Coronary artery (tissue), 2 donors: ENCODE measurements at regions not wholly inside any gene's neighbourhood (a gene's known extent, or its start where the extent isn't known, plus 50 kb on each side); places are given as distances from the start of the nearest gene placed in this dataset.

Source experiments
- DNase-seq: peaks from one replicate; pipeline ENCODE4 v3.0.0-alpha.2; 2017; ENCODE audit warnings: low spot score
- H3K27ac ChIP-seq, 2 donors: fragments of 200-600 bp; sonication (generic); one replicate each; pipeline ENCODE4 v1.5.1; 2016 to 2019
- H3K4me3 ChIP-seq: fragments of 200-600 bp; sonication (generic); 2 replicates; pipeline ENCODE4 v1.5.1; 2016; ENCODE audit warnings: mild to moderate bottlenecking, moderate library complexity
- TF ChIP-seq, protein P1 (sequence below): fragments of 200-600 bp; sonication (generic); IDR thresholded peaks from one replicate; pipeline ENCODE4 v1.5.1; 2019; ENCODE audit warnings: antibody characterized with exemption

DNA sequence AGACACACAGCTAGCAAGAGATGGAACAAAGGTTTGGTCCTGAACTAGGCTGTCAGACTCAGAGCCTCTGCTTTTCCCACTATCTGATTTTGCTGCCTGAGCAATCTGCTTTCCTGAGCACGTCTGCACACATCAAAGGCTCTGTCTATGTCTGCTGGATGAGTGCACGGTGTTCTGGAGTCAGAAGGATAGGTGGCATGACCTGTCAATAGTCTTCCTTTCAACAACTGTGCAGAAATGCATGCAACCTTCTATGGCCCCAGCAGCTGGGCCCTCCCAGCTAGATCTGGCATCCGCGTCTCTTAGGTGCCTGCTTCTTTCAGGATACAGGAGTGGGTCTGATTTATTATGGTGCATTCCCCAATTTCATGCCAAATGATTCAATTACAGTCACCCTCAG, 138.3 kb downstream of the UTP18 start:
- Histone ChIP-seq H3K27ac (no peak overlapping the region), H3K4me3 (no peak overlapping the region)
- no peak for DNase-seq
- TF ChIP-seq, protein P1, sequence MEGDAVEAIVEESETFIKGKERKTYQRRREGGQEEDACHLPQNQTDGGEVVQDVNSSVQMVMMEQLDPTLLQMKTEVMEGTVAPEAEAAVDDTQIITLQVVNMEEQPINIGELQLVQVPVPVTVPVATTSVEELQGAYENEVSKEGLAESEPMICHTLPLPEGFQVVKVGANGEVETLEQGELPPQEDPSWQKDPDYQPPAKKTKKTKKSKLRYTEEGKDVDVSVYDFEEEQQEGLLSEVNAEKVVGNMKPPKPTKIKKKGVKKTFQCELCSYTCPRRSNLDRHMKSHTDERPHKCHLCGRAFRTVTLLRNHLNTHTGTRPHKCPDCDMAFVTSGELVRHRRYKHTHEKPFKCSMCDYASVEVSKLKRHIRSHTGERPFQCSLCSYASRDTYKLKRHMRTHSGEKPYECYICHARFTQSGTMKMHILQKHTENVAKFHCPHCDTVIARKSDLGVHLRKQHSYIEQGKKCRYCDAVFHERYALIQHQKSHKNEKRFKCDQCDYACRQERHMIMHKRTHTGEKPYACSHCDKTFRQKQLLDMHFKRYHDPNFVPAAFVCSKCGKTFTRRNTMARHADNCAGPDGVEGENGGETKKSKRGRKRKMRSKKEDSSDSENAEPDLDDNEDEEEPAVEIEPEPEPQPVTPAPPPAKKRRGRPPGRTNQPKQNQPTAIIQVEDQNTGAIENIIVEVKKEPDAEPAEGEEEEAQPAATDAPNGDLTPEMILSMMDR = no peak

DNA sequence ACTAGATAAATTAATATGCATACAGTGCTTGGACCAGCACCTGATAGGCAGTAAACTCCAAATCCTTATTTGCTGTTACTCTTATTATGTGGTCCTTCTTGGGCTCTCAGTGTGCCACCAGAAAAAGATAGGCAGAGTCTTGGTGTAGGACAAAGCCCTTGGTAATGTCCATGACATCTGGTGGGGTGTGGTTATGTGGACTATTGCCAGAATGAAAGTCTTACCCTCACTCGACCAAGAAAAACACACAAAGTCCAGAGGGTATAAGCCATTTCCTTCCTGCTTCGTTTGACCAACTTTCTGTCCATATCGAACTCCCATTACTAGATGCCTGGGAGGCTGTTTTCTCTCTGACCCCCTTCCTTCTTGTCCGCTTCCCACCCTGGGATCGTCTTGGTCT, 140.9 kb downstream of the UTP18 start:
- Histone ChIP-seq H3K27ac (no peak overlapping the region), H3K4me3 (no peak overlapping the region)
- DNase-seq = no peak
- TF ChIP-seq, protein P1 = no peak

DNA sequence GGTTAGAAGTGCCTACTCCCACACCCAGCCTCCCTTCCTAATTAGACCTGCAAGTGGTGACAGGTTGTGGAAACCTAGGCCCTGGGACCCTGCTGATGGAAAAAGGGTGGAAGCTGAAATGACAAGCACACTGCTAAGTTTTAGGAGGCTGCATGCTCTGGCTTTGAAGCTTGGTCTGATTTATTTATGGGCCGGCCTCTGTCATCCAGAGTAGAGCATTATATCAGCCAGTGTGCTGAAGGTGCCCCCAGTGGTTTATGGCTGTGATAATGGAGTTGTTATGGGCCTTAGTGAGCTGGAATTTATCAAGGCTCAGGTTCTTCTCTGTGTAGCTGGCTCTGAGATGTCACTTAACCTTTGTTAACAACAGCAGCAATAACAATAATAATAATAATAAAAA, 142.6 kb downstream of the UTP18 start:
- H3K27ac ChIP-seq = no peak overlapping the region
- TF ChIP-seq, protein P1 = no peak
- DNase-seq = no peak
- H3K4me3 ChIP-seq = no peak overlapping the region

DNA sequence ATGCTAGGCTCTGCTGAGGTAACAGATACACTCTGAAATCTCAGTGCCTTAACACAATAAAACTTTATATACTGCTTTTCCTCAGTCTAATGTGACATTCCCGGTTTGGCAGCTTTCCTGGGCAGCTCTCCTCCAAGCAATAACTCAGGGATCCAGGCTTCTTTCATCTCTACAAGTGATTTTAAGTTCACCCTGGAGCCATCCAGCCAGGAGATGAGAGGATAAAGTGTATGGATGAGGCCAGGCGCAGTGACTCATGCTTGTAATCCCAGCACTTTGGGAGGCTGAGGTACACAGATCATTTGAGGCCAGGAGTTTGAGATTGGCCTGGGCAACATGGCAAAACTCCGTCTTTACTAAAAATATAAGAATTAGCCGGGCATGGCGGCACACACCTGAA, 147.2 kb downstream of the UTP18 start:
- no peak for DNase-seq
- H3K4me3 ChIP-seq = no peak overlapping the region
- TF ChIP-seq, protein P1 = no peak

DNA sequence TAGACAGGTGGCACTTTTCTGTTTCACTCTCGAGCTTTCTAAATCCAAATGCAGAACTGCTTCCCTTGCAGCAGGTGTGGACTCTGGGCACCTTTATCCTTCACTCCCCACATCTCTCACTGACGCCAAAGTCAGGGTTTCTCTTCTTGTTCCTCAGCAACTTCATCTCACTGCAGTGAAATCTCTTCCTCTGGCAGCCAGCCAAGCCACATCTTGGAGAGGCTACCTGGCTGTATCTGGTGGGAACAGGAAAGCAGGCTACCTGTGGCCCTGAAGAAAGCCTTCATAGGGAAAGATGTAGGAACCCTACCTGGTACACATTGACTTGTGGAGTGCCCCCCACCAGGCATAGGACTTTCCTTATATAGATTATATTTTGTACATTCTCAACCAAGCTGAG, 159.1 kb downstream of the UTP18 start:
- no peak for DNase-seq
- H3K27ac ChIP-seq = no peak overlapping the region
- TF ChIP-seq, protein P1 = no peak
- no peak overlapping the region for H3K4me3 ChIP-seq

More for the DNA sequence above, 147.2 kb downstream of the UTP18 start:
- H3K27ac ChIP-seq = no peak overlapping the region

DNA sequence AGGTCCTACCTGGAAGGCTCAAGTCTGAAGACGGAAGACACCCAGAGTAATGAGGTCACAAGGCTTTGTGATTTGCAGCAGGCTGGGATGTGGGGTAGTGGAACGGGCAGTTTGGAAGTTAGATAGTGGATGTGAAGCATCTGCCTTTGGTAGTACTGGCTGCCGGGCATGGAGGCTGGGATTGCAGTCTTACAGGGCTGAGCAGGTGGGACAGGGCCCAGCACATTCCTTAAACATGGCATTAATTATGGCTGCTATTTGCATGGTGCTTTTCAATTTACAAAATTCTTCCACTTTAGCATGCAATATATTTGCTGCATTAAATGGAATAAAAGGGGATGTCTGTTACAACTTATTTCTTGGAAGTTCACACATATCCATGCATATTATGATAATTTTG, 161.2 kb downstream of the UTP18 start:
- no peak for DNase-seq
- TF ChIP-seq, protein P1 = no peak
- H3K27ac ChIP-seq = no peak overlapping the region
- no peak overlapping the region for H3K4me3 ChIP-seq

DNA sequence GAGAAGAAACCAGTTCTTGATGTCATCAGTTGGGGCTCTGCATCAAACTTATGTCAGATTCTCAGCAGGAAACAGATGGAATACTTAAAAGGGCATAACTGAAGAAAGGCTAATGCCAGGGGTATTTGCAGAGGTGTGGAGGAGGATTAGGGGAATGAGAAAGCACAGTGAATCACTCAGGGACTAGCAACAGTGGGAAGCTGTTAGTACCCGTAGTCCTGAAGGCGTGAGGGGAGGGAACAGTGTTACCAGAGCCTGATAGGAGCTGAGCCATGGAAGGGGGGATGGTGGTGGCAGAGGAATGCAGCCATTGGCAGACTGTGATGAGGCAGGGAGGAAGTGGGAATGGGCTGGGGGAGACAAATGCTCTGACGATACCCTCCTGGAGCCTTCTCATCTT, 162.3 kb downstream of the UTP18 start:
- Histone ChIP-seq H3K4me3 (no peak overlapping the region), H3K27ac (no peak overlapping the region)
- TF ChIP-seq, protein P1 = no peak
- no peak for DNase-seq
